NCI-H82 (cell line): ENCODE measurements at regions not wholly inside any gene's neighbourhood (a gene's known extent, or its start where the extent isn't known, plus 50 kb on each side); places are given as distances from the start of the nearest gene placed in this dataset.

Experiments
- DNase-seq: peaks from one replicate; lab custom pipeline; 2025; lab: John Stamatoyannopoulos, UW

GRCh38 chr20:54272901-54273488 lies 65.1 kb downstream of the PFDN4 start:
- DNase-seq: no peak

GRCh38 chr20:54275359-54276111 lies 67.6 kb downstream of the PFDN4 start:
- DNase-seq: no peak

GRCh38 chr20:54276577-54277169 lies 68.8 kb downstream of the PFDN4 start:
- DNase-seq: no peak

GRCh38 chr20:54278262-54278661 lies 70.4 kb downstream of the PFDN4 start:
- no peak for DNase-seq

- no peak for DNase-seq
Observed at GRCh38 chr20:54282625-54283024, 74.7 kb downstream of the PFDN4 start.

- DNase-seq: no peak
Observed at GRCh38 chr20:54283253-54283652, 75.4 kb downstream of the PFDN4 start.

GRCh38 chr20:54284928-54285704 lies 77.2 kb downstream of the PFDN4 start:
- DNase-seq: no peak

GRCh38 chr20:54290636-54291035 lies 82.7 kb downstream of the PFDN4 start:
- no peak for DNase-seq

GRCh38 chr20:54291339-54292010 lies 83.6 kb downstream of the PFDN4 start:
- peak; percentile 56 for DNase-seq

GRCh38 chr20:54292185-54292584 lies 84.3 kb downstream of the PFDN4 start:
- DNase-seq: no peak

- no peak for DNase-seq
Observed at GRCh38 chr20:54293526-54293925, 85.6 kb downstream of the PFDN4 start.

- no peak for DNase-seq
Observed at GRCh38 chr20:54294094-54294493, 86.2 kb downstream of the PFDN4 start.

- no peak for DNase-seq
Observed at GRCh38 chr20:54295686-54296085, 87.8 kb downstream of the PFDN4 start.

- no peak for DNase-seq
Observed at GRCh38 chr20:54305421-54305820, 97.5 kb downstream of the PFDN4 start.

- DNase-seq: no peak
Observed at GRCh38 chr20:54306985-54307710, 99.3 kb downstream of the PFDN4 start.

- DNase-seq: no peak
Observed at GRCh38 chr20:54308804-54309203, 100.9 kb downstream of the PFDN4 start.

GRCh38 chr20:54318892-54319291 lies 111.0 kb downstream of the PFDN4 start:
- DNase-seq: no peak

GRCh38 chr20:54320148-54320607 lies 112.3 kb downstream of the PFDN4 start:
- peak; percentile 17 for DNase-seq

GRCh38 chr20:54321352-54322087 lies 113.6 kb downstream of the PFDN4 start:
- no peak for DNase-seq

GRCh38 chr20:54323227-54323734 lies 115.4 kb downstream of the PFDN4 start:
- peak; percentile 13 for DNase-seq
